ENCODE measurements at regions not wholly inside any gene's neighbourhood (a gene's known extent, or its start where the extent isn't known, plus 50 kb on each side); places are given as distances from the start of the nearest gene placed in this dataset.

DNA sequence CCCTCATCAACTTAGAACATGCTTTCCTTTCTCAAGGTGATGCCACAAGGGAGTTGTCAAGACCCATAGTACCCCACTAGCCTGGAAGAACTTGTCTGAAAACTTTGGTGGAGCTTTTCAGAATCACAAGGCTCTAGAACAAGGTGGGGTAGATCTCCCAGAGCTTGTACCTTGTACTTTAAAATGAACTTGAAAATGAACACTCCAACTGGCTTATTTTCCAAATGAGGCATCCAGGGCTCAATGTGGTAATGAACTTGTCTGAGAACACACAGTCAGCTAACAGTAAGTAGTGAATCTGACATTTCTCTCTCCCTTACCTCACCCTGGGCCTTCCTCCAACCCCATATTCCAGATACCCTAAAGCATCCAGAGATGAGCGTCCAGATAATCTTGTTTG, 81.8 kb upstream of the THBS1 start:
- TF ChIP-seq, protein P1, sequence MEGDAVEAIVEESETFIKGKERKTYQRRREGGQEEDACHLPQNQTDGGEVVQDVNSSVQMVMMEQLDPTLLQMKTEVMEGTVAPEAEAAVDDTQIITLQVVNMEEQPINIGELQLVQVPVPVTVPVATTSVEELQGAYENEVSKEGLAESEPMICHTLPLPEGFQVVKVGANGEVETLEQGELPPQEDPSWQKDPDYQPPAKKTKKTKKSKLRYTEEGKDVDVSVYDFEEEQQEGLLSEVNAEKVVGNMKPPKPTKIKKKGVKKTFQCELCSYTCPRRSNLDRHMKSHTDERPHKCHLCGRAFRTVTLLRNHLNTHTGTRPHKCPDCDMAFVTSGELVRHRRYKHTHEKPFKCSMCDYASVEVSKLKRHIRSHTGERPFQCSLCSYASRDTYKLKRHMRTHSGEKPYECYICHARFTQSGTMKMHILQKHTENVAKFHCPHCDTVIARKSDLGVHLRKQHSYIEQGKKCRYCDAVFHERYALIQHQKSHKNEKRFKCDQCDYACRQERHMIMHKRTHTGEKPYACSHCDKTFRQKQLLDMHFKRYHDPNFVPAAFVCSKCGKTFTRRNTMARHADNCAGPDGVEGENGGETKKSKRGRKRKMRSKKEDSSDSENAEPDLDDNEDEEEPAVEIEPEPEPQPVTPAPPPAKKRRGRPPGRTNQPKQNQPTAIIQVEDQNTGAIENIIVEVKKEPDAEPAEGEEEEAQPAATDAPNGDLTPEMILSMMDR (IDR thresholded peaks at IDR 0.05): no peak
- TF ChIP-seq EP300 (IDR thresholded peaks at IDR 0.05; ENCODE audit: borderline replicate concordance in 1 of 2, low read depth in 1 of 2, low read length in 1 of 2) (no peak), CHD2 (IDR thresholded peaks at IDR 0.05; ENCODE audit: low read length, partially characterized antibody) (no peak), TAF1 (IDR thresholded peaks at IDR 0.05; ENCODE audit: borderline replicate concordance, low read depth, low read length) (no peak), RAD21 (IDR thresholded peaks at IDR 0.05; ENCODE audit: low read length) (no peak), GABPA (IDR thresholded peaks at IDR 0.05; ENCODE audit: low read depth) (no peak)
- TF ChIP-seq, protein P2, sequence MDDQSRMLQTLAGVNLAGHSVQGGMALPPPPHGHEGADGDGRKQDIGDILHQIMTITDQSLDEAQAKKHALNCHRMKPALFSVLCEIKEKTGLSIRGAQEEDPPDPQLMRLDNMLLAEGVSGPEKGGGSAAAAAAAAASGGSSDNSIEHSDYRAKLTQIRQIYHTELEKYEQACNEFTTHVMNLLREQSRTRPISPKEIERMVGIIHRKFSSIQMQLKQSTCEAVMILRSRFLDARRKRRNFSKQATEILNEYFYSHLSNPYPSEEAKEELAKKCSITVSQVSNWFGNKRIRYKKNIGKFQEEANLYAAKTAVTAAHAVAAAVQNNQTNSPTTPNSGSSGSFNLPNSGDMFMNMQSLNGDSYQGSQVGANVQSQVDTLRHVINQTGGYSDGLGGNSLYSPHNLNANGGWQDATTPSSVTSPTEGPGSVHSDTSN (IDR thresholded peaks at IDR 0.05): no peak
- TF ChIP-seq, protein P3, sequence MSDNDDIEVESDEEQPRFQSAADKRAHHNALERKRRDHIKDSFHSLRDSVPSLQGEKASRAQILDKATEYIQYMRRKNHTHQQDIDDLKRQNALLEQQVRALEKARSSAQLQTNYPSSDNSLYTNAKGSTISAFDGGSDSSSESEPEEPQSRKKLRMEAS (IDR thresholded peaks at IDR 0.05; ENCODE audit: low read depth): no peak

Data from SK-N-SH (cell line).